ENCODE measurements at regions not wholly inside any gene's neighbourhood (a gene's known extent, or its start where the extent isn't known, plus 50 kb on each side); places are given as distances from the start of the nearest gene placed in this dataset.

DNA sequence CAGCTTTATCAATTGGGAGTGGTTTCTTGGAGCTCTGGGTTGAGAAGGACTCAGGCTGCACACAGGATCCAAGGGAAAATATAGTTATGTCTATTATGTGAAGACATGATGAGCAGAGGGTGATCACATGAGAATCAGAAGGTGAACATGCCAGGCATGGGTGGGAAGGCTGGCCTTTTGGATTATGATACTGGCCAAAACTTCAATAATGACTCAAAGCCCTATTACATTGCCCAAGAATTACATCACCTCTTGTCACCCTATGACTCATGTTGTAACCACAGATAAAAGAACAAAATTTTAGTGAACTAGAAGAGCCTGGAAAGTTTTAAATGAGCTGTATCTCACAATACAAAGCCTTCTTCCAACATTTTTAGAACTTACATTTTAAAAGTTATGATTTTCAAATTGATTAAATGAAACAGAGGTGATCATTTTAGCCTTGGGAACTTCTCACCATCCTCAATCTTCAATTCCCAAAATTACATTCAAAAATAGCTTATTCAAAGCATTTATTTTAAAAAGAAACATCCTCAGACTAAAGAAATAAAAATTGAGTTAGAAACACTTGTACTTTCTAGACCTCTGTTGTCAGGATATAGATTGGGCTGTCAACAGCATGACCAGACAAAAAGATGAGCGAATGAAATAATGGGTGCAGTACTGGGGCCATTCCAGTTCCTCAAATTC, 428.3 kb downstream of the MBD2 start:
- no peaks in the 10 kb centered on the region for H3K27me3 ChIP-seq (ENCODE audit: control insufficient read depth in 1 of 2, insufficient read depth in 2 of 2, low read length in 2 of 2)
- H2AFZ ChIP-seq (ENCODE audit: low read length) = no peak overlapping the region
- H3K27ac ChIP-seq (ENCODE audit: extremely low read length, insufficient read depth, low read length) = no peak overlapping the region
- in situ Hi-C loops (cut with HindIII; ENCODE audit: extremely low pct_ligation_motif_present, low pct_unique_long_range_greater_than_20kb) = no loop called here
- H3K36me3 ChIP-seq (replicated peaks in 1 of 2; ENCODE audit: control insufficient read depth in 1 of 2, insufficient read depth in 2 of 2, low read length in 2 of 2) = no peaks in the 10 kb centered on the region
- H4K20me1 ChIP-seq (ENCODE audit: insufficient read depth, low read length) = no peaks in the 10 kb centered on the region
- BruUV-seq (replicated peaks) = no TSS peak
- H3K4me3 ChIP-seq (replicated peaks in 1 of 3; ENCODE audit: insufficient read depth in 1 of 3, low read depth in 2 of 3, low read length in 3 of 3) = no peak overlapping the region
- ATAC-seq = no peak
- no peak overlapping the region for H3K4me2 ChIP-seq (ENCODE audit: low read depth, low read length)
- DNase-seq (ENCODE audit: low spot score) = peak; percentile 1
- H3K4me1 ChIP-seq (ENCODE audit: insufficient read depth, low read length) = no peaks in the 10 kb centered on the region
- ChIA-PET CTCF (ENCODE audit: low intra/inter-chr PET ratio, low total read pairs) (no interaction called here), POLR2A (no interaction called here)
- H3K9me3 ChIP-seq (ENCODE audit: low read length) = peaks cover 5% of the 10 kb centered on the region; the same call in 1 of the 2 replicates
- intact Hi-C loops (cut with micrococcal nuclease; ENCODE audit: unreplicated experiment) = no loop called here
- no peaks in the 10 kb centered on the region for H3K79me2 ChIP-seq (ENCODE audit: insufficient read depth, low read length)
- H3K9ac ChIP-seq (ENCODE audit: insufficient read depth, low read depth, low read length) = no peak overlapping the region
- FAIRE-seq = no peak
- WGBS (ENCODE audit: low lambda C conversion rate) = 0% methylated on average over 1 of the region's 1 CpG
- TF ChIP-seq MZF1 (CRISPR knock-in tag; IDR thresholded peaks at IDR 0.05; ENCODE audit: borderline replicate concordance) = no peak
- TF ChIP-seq, protein P1, sequence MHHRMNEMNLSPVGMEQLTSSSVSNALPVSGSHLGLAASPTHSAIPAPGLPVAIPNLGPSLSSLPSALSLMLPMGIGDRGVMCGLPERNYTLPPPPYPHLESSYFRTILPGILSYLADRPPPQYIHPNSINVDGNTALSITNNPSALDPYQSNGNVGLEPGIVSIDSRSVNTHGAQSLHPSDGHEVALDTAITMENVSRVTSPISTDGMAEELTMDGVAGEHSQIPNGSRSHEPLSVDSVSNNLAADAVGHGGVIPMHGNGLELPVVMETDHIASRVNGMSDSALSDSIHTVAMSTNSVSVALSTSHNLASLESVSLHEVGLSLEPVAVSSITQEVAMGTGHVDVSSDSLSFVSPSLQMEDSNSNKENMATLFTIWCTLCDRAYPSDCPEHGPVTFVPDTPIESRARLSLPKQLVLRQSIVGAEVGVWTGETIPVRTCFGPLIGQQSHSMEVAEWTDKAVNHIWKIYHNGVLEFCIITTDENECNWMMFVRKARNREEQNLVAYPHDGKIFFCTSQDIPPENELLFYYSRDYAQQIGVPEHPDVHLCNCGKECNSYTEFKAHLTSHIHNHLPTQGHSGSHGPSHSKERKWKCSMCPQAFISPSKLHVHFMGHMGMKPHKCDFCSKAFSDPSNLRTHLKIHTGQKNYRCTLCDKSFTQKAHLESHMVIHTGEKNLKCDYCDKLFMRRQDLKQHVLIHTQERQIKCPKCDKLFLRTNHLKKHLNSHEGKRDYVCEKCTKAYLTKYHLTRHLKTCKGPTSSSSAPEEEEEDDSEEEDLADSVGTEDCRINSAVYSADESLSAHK (CRISPR knock-in tag; IDR thresholded peaks at IDR 0.05; ENCODE audit: borderline replicate concordance) = no peak
- no peak for TF ChIP-seq NFYB (CRISPR knock-in tag; IDR thresholded peaks at IDR 0.05)
- TF ChIP-seq, protein P2, sequence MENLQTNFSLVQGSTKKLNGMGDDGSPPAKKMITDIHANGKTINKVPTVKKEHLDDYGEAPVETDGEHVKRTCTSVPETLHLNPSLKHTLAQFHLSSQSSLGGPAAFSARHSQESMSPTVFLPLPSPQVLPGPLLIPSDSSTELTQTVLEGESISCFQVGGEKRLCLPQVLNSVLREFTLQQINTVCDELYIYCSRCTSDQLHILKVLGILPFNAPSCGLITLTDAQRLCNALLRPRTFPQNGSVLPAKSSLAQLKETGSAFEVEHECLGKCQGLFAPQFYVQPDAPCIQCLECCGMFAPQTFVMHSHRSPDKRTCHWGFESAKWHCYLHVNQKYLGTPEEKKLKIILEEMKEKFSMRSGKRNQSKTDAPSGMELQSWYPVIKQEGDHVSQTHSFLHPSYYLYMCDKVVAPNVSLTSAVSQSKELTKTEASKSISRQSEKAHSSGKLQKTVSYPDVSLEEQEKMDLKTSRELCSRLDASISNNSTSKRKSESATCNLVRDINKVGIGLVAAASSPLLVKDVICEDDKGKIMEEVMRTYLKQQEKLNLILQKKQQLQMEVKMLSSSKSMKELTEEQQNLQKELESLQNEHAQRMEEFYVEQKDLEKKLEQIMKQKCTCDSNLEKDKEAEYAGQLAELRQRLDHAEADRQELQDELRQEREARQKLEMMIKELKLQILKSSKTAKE (CRISPR knock-in tag; IDR thresholded peaks at IDR 0.05; ENCODE audit: borderline replicate concordance) = no peak
- no peak for TF ChIP-seq HOXA5 (CRISPR knock-in tag; IDR thresholded peaks at IDR 0.05)
- TF ChIP-seq, protein P3, sequence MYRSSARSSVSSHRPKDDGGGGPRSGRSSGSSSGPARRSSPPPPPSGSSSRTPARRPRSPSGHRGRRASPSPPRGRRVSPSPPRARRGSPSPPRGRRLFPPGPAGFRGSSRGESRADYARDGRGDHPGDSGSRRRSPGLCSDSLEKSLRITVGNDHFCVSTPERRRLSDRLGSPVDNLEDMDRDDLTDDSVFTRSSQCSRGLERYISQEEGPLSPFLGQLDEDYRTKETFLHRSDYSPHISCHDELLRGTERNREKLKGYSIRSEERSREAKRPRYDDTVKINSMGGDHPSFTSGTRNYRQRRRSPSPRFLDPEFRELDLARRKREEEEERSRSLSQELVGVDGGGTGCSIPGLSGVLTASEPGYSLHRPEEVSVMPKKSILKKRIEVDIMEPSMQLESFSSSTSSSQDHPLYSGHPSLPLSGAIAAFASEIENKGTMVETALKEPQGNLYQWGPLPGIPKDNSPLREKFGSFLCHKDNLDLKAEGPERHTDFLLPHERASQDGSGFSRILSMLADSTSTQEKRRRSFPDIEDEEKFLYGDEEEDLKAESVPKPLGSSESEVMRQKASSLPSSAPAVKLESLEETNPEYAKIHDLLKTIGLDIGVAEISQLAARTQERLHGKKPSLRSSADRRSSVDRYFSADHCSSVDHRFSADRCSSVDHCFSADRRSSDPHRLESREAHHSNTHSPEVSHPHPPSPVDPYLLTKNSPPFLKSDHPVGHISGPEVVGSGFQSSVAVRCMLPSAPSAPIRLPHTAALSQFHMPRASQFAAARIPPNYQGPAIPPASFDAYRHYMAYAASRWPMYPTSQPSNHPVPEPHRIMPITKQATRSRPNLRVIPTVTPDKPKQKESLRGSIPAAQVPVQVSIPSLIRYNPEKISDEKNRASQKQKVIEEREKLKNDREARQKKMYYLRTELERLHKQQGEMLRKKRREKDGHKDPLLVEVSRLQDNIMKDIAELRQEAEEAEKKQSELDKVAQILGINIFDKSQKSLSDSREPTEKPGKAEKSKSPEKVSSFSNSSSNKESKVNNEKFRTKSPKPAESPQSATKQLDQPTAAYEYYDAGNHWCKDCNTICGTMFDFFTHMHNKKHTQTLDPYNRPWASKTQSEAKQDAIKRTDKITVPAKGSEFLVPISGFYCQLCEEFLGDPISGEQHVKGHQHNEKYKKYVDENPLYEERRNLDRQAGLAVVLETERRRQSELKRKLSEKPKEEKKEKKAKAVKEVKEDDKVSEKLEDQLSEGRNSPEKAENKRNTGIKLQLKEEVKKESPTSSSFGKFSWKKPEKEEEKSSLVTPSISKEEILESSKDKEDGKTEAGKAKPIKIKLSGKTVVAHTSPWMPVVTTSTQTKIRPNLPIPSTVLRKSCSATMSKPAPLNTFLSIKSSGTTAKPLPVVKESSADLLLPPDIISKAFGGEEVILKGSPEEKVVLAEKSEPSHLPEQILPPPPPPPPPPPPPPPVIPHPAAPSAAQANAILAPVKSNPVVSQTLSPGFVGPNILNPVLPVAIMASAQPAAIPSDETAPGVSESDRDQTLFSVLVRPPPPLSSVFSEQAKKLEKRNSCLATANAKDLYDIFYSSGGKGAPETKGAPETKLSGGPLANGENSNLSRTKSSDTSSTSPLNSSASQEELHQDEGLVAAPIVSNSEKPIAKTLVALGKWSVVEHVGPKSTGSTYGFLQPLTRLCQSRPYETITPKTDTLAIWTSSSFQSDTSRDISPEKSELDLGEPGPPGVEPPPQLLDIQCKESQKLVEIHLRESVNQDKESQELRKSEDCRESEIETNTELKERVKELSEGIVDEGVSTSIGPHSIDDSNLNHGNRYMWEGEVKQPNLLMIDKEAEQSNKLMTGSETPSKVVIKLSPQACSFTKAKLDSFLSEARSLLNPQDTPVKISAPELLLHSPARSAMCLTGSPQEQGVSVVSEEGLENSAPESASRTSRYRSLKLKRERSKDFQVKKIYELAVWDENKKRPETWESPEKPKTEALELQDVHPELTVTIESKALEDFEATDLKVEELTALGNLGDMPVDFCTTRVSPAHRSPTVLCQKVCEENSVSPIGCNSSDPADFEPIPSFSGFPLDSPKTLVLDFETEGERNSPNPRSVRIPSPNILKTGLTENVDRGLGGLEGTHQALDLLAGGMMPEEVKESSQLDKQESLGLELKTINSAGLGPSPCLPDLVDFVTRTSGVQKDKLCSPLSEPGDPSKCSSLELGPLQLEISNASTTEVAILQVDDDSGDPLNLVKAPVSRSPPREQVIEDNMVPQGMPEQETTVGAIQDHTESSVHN (CRISPR knock-in tag; IDR thresholded peaks at IDR 0.05) = no peak
- no peak for TF ChIP-seq CHCHD3 (CRISPR knock-in tag; IDR thresholded peaks at IDR 0.05)
- no peak for TF ChIP-seq ZNF33A (CRISPR knock-in tag; IDR thresholded peaks at IDR 0.05; ENCODE audit: borderline replicate concordance)
- TF ChIP-seq ZNF614 (CRISPR knock-in tag; IDR thresholded peaks at IDR 0.05; ENCODE audit: borderline replicate concordance) = no peak
- no peak for TF ChIP-seq NCOA5 (CRISPR knock-in tag; IDR thresholded peaks at IDR 0.05)
- TF ChIP-seq, protein P4, sequence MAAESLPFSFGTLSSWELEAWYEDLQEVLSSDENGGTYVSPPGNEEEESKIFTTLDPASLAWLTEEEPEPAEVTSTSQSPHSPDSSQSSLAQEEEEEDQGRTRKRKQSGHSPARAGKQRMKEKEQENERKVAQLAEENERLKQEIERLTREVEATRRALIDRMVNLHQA (CRISPR knock-in tag; IDR thresholded peaks at IDR 0.05) = no peak

Data from HepG2 (cell line).